Activated CD4-positive, alpha-beta T cell treated with anti-CD3 and anti-CD28 coated beads for 4 hours (primary cell): ENCODE measurements at regions not wholly inside any gene's neighbourhood (a gene's known extent, or its start where the extent isn't known, plus 50 kb on each side); places are given as distances from the start of the nearest gene placed in this dataset.
"Not testable (repeated sequence)": the region's sequence is repeated elsewhere in the genome, so short reads cannot be mapped to it uniquely, and the experiment has no call there.

Source experiments
- DNase-seq, 2 donors: peaks; one replicate each; pipeline ENCODE4 v3.0.0-alpha.2; 2020

GRCh38 chr12:74170645-74171477 lies 366.8 kb upstream of the ATXN7L3B start:
- DNase-seq, result no peak

GRCh38 chr12:74171478-74171909 lies 366.1 kb upstream of the ATXN7L3B start:
- DNase-seq, result no peak

- DNase-seq, result not testable (repeated sequence)
These were observed 362.7 kb upstream of the ATXN7L3B start for GRCh38 chr12:74174961-74175360.

GRCh38 chr12:74185360-74185759 lies 352.3 kb upstream of the ATXN7L3B start:
- no peak for DNase-seq

DNA sequence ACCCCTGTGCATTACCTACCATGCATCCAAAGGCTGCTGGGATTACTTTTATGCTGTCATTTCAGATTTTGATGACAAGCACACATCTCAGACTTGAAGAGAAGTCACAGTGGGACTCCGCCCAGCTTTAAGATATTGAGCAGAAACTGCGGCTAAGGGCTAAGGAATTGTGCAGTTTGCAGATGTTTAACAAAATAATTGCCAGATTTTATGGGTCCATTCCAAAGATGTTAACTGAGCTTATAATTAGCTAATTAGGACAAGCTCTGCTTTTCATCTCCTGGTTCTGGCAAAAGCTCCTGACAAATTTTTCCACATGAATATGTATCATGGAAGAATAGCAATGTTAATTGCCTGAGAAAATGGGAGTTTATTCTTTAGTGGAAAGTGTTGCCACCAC lies 344.4 kb upstream of the ATXN7L3B start:
- no peak for DNase-seq

DNA sequence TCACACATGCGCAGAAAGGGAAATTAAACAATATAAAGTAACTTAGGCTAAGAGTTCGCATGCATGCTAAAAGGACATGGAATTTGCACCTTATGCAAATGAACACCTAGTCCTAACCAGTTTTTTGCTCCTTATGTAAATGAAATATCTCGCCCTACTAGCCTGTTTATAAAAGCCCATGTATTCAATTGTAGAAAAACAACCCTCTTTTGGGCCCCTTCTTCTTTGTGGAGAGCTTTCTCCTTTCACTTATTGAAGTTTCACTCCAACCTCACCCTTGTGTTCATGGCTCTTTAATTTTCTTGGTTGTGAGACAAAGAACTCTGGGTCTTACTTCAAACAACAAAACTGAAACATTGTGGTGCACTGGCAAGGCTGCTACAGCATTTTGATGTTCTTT lies 333.4 kb upstream of the ATXN7L3B start:
- no peak for DNase-seq

DNA sequence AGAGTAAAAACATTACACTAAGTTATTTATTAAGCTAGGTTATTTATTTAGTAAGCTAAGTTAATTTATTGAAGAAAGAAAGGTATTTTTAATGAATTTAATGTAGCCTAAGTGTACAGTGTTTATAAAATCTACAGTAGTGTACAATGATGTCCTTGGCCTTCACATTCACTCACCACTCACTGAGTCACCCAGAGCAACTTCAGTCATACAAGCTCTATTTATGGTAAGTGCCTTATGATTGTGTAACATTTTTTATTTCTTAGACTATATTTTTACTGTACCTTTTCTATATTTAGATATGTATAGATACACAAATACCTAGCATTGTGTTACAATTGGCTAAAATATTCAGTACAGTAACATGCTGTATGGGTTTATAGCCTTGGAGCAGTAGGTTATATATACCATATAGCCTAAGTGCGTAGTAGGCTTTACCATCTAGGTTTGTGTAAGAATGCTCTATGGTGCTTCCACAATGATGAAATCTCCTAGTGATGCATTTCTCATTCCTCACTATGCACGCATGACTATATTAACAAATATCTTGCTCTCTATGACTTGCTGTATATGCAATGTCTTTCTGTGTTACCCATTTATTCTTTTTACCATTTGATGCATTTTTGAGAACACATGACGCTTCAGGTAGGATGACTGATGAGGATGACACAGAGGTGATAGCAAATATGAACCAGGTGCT lies 309.6 kb upstream of the ATXN7L3B start:
- no peak for DNase-seq

- no peak for DNase-seq
These were observed 308.0 kb upstream of the ATXN7L3B start for GRCh38 chr12:74229671-74230070.

GRCh38 chr12:74235342-74235741 lies 302.3 kb upstream of the ATXN7L3B start:
- DNase-seq, result no peak

- DNase-seq, result no peak
These were observed 296.3 kb upstream of the ATXN7L3B start for GRCh38 chr12:74241341-74241740.

- DNase-seq, result no peak
These were observed 295.5 kb upstream of the ATXN7L3B start for GRCh38 chr12:74242088-74242487.

DNA sequence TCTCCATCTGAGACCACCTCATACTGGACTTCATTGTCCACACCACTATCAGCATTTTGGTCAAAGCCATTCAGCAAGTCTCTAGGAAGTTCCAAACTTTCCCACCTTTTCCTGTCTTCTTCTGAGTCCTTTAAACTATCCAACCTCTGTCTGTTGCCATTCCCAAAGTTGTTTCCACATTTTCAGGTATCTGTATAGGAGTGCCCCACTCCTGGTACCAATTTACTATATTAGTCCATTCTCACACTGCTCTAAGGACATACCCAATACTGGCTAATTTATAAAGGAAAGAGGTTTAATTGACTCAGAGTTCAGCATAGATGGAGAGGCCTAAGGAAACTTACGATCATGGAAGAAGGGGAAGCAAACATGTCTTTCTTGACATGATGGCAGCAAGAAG lies 292.2 kb upstream of the ATXN7L3B start:
- no peak for DNase-seq

- no peak for DNase-seq
These were observed 286.7 kb upstream of the ATXN7L3B start for GRCh38 chr12:74250891-74251290.

DNA sequence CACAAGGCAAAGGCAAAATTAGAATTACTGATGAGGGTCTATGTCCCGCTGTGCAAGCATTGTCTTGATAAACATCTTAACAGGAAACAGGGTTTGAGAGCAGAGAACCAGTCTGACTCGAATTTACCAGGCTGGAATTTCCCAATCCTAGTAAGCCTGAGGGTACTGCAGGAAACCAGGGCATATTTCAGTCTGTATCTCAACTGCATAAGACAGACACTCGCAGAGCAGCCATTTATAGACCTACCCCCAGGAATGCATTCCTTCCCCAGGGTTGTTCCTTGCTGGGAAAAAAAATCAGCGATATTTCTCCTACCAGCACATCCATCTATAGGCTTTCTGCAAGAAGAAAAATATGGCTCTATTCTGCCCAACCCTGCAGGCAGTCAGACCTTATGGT lies 283.8 kb upstream of the ATXN7L3B start:
- DNase-seq, result not testable (repeated sequence)

DNA sequence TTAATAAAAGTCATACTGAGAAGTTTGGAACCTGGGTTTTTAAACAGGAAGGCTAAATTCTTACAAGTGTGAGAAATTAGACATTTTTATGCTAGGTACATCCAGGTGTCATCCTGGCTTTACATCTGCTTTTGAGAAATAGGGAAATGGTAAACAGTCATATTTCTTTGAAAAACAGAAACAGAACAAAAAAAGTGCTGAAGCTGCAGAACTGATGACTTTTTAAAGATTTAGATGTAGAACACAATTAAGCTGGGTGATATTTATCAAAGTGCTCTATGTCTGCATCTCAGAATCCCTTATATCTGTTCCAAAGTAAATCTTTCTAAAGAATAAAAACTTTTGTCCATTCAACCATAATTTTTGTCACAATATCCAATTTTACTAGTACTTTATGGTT lies 282.9 kb upstream of the ATXN7L3B start:
- no peak for DNase-seq

GRCh38 chr12:74259199-74259598 lies 278.4 kb upstream of the ATXN7L3B start:
- no peak for DNase-seq

GRCh38 chr12:74264692-74265091 lies 272.9 kb upstream of the ATXN7L3B start:
- no peak for DNase-seq

DNA sequence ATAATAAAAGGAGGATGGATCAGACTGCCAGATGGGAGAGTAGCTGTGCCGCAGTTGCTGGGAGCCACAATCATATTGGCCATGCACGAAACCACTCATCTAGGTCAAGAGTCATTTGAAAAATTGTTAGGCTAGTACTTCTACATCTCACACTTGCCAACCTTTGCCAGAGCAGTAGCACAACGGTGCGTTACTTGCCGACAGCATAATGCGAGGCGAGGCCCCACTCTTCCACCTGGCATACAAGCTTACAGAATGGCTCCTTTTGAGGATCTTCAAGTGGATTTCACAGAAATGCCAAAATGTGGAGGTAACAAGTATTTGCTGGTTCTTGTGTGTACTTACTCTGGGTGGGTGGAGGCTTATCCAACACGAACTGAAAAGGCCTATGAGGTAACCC lies 268.3 kb upstream of the ATXN7L3B start:
- DNase-seq, result not testable (repeated sequence)

GRCh38 chr12:74280156-74280655 lies 257.4 kb upstream of the ATXN7L3B start:
- DNase-seq, result no peak

DNA sequence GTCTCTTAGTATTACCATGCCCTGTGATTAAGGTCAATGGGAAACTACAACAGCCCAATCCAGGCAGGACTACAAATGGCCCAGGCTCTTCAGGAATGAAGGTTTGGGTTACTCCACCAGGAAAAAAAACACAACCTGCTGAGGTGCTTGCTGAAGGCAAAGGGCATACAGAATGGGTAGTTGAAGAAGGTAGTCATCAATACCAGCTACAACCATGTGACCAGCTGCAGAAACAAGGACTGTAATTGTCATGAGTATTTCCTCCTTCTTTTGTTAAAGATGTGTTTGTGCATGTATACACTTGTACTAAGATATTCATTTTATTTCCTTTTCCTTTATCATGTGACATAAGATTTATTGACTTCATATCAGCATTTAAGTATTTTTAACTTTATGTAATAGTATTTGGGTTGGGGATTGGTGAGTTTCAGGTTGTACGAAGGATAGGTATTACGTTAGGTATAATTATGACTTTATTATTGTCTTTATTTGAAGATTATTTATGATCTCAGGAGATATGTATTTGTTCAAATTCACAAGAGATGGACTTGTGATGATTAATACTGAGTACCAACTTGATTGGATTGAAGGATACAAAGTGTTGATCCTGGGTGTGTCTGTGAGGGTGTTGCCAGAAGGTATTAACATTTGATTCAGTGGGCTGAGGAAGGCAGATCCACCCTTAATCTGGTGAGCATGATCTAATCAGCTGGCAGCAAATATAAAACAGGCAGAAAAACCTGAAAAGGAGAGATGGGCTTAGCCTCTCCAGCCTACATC lies 256.0 kb upstream of the ATXN7L3B start:
- not testable (repeated sequence) for DNase-seq

- no peak for DNase-seq
These were observed 254.0 kb upstream of the ATXN7L3B start for GRCh38 chr12:74283646-74284045.

DNA sequence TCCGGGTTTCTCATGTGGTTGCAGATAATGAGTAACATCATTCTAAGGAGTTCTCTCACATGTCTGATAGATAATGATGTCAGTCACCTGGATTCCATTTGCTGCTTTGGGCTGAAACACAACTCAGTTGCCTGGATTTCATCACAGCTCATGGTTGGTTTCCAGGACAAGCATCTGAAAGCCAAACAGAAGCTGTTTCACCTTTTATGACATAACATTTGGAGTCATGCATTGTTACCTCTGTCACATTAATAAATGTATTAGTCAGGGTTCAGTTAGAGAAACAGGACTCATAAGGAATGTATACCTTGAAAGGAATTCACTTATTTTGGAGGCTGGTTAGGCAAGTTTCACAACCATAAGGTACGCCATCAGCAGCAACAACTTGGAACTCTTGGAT lies 251.9 kb upstream of the ATXN7L3B start:
- no peak for DNase-seq

DNA sequence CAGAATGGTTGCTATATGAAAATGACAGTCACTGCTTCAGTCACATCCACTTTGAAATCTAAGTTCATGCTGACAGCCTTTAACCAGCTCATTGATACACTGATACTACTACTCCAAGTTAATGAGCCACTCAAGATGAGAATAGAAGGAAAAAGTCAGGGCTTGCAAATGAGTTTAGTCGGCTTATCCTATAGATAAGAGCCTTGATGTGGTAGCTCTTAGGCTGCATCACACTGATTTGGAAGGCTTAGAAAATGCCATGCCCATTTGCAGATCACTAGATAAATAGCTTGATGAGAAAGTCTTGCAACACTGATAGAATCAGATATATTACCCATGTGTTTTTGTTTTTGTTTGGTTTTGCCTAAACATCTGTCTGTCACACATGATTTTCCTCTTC lies 251.4 kb upstream of the ATXN7L3B start:
- DNase-seq, result no peak
